HG03196 (cell line): ENCODE measurements at regions not wholly inside any gene's neighbourhood (a gene's known extent, or its start where the extent isn't known, plus 50 kb on each side); places are given as distances from the start of the nearest gene placed in this dataset.
"Not testable (repeated sequence)": the region's sequence is repeated elsewhere in the genome, so short reads cannot be mapped to it uniquely, and the experiment has no call there.

Experiments used
- ATAC-seq: cut with Tn5 transposase; IDR thresholded peaks from one replicate; pipeline ENCODE4 v1.9.1; 2021; ENCODE audit not compliant: unreplicated experiment

- ATAC-seq = no peak
Observed at GRCh38 chr11:13216019-13216710, 61.4 kb upstream of the BMAL1 start.

GRCh38 chr11:13216711-13217075 is 60.9 kb upstream of the BMAL1 start:
- ATAC-seq = no peak

GRCh38 chr11:13218685-13219084 is 58.9 kb upstream of the BMAL1 start:
- not testable (repeated sequence) for ATAC-seq

- ATAC-seq = no peak
Observed at GRCh38 chr11:13220148-13220547, 57.4 kb upstream of the BMAL1 start.

- ATAC-seq = no peak
Observed at GRCh38 chr11:13221722-13222121, 55.9 kb upstream of the BMAL1 start.

GRCh38 chr11:13222285-13222684 is 55.3 kb upstream of the BMAL1 start:
- no peak for ATAC-seq

GRCh38 chr11:13223112-13223511 is 54.5 kb upstream of the BMAL1 start:
- no peak for ATAC-seq

- no peak for ATAC-seq
Observed at GRCh38 chr11:13224324-13224723, 53.3 kb upstream of the BMAL1 start.

GRCh38 chr11:13225038-13226001 is 52.3 kb upstream of the BMAL1 start:
- no peak for ATAC-seq

- no peak for ATAC-seq
Observed at GRCh38 chr11:13227676-13228255, 49.8 kb upstream of the BMAL1 start.
